ENCODE measurements at regions not wholly inside any gene's neighbourhood (a gene's known extent, or its start where the extent isn't known, plus 50 kb on each side); places are given as distances from the start of the nearest gene placed in this dataset.
"Not testable (repeated sequence)": the region's sequence is repeated elsewhere in the genome, so short reads cannot be mapped to it uniquely, and the experiment has no call there.

GRCh38 chr6:6482256-6482655 is 106.3 kb upstream of the LY86 start:
- Histone ChIP-seq H3K27ac (no peak overlapping the region), H3K4me3 (no peak overlapping the region)
- no peak for DNase-seq (ENCODE audit: low spot score)
- no peak for TF ChIP-seq CTCF (IDR thresholded peaks at IDR 0.05)

GRCh38 chr6:6483168-6483567 is 105.4 kb upstream of the LY86 start:
- no peak overlapping the region for H3K4me3 ChIP-seq
- no peak for TF ChIP-seq CTCF (IDR thresholded peaks at IDR 0.05)
- no peak overlapping the region for H3K27ac ChIP-seq
- no peak for DNase-seq (ENCODE audit: low spot score)

GRCh38 chr6:6483733-6484132 is 104.8 kb upstream of the LY86 start:
- H3K27ac ChIP-seq = no peak overlapping the region
- DNase-seq (ENCODE audit: low spot score) = no peak
- no peak for TF ChIP-seq CTCF (IDR thresholded peaks at IDR 0.05)

GRCh38 chr6:6484681-6485080 is 103.8 kb upstream of the LY86 start:
- no peak overlapping the region for H3K4me3 ChIP-seq
- DNase-seq (ENCODE audit: low spot score) = no peak
- no peak overlapping the region for H3K27ac ChIP-seq
- no peak for TF ChIP-seq CTCF (IDR thresholded peaks at IDR 0.05)

More at GRCh38 chr6:6483733-6484132, 104.8 kb upstream of the LY86 start:
- H3K4me3 ChIP-seq = no peak overlapping the region

GRCh38 chr6:6486595-6486994 is 101.9 kb upstream of the LY86 start:
- no peak for DNase-seq (ENCODE audit: low spot score)
- no peak for TF ChIP-seq CTCF (IDR thresholded peaks at IDR 0.05)
- no peak overlapping the region for H3K4me3 ChIP-seq
- no peak overlapping the region for H3K27ac ChIP-seq

- DNase-seq (ENCODE audit: low spot score) = no peak
- no peak for TF ChIP-seq CTCF (IDR thresholded peaks at IDR 0.05)
- Histone ChIP-seq H3K27ac (no peak overlapping the region), H3K4me3 (no peak overlapping the region)
Measured at GRCh38 chr6:6491761-6492160, 96.8 kb upstream of the LY86 start.

- Histone ChIP-seq H3K27ac (no peak overlapping the region), H3K4me3 (no peak overlapping the region)
- no peak for TF ChIP-seq CTCF (IDR thresholded peaks at IDR 0.05)
- no peak for DNase-seq (ENCODE audit: low spot score)
Measured at GRCh38 chr6:6492675-6493074, 95.8 kb upstream of the LY86 start.

GRCh38 chr6:6494139-6494538 is 94.4 kb upstream of the LY86 start:
- not testable (repeated sequence) for H3K27ac ChIP-seq; H3K4me3 ChIP-seq; DNase-seq (ENCODE audit: low spot score)

All from coronary artery (tissue), 2 donors.